Activated T-helper 9 cell treated with anti-CD3 and anti-CD28 coated beads, Interleukin-2, amount 50 U/mL, for 16 hours (primary cell): ENCODE measurements at regions not wholly inside any gene's neighbourhood (a gene's known extent, or its start where the extent isn't known, plus 50 kb on each side); places are given as distances from the start of the nearest gene placed in this dataset.
"Not testable (repeated sequence)": the region's sequence is repeated elsewhere in the genome, so short reads cannot be mapped to it uniquely, and the experiment has no call there.

Source experiments
- DNase-seq: peaks from one replicate; pipeline ENCODE4 v3.0.0-alpha.2; 2020; ENCODE audit warnings: low read depth

DNA sequence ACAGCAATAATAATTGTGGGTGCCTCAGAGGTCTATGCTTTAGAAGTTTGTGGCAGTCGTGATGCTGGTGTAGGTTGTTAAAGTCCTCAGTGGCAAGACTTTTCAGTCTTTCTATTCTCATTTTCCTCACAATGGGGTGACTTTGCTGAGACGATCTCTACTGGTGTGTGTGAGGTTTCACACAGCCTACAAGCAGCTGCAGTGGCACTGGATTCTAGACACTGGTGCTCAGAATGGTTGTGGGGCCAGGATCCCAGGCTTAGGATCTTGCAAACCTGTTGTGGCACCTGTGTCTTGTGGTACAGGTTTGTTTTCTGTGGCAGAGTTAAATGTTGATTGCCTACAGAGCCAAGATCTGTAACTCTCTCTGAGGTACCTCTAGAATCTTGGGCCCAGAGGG lies 581.2 kb downstream of the PTPRC start:
- DNase-seq, result no peak

GRCh38 chr1:199221371-199222150 lies 582.7 kb downstream of the PTPRC start:
- DNase-seq, result no peak

DNA sequence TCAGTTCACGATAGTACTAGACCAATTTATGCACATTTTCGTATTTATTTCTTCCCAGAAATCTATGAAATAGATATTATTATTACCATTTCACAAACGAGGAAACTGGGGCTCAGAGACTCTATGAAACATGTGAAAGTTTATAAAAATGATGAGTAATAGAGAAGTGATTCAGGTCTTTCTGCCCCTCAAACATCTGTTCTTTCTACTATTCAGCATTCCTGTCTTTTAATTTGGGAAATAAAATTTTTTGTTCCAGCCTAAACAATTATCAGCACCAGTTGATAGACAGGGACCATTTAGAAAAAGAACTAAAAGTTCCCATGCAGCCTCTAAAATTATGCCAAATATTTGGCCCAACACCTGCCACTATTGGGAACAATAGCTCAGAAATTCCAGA lies 585.1 kb downstream of the PTPRC start:
- DNase-seq, result no peak

GRCh38 chr1:199226163-199226562 lies 587.3 kb downstream of the PTPRC start:
- no peak for DNase-seq

- no peak for DNase-seq
Observed at GRCh38 chr1:199242147-199242546, 603.3 kb downstream of the PTPRC start.

- DNase-seq, result no peak
Observed at GRCh38 chr1:199242601-199243000, 603.8 kb downstream of the PTPRC start.

DNA sequence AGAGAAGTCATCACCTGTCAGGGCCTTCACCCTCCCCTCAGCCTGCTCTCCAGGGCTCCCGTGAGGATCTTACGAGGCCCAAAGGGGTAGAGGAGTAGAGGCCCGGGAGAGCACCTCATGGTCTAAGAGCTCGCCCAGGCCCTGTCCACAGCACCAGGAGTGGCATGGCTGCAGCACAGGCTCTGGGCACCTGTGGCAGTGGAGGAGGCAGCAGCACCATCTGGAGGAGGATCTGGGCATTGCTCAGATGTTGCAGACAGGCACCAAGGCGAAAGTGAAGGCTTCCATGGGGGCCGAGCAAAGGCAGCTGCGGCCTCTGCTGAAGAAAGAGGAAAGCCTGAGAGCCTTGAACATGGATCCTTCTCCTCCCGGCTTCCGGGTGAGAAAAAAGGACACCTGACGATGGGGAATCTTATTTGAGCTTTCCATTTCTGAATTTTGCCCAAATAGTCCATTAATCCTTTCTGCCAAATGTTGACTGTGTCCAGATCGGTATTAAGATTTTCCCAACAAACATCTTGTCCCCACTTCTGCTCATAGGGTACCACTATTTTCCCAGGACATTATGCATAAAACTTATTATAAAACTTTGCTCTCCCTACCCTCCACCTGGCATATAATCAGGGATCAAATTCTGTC lies 604.7 kb downstream of the PTPRC start:
- DNase-seq, result peak; percentile 56

DNA sequence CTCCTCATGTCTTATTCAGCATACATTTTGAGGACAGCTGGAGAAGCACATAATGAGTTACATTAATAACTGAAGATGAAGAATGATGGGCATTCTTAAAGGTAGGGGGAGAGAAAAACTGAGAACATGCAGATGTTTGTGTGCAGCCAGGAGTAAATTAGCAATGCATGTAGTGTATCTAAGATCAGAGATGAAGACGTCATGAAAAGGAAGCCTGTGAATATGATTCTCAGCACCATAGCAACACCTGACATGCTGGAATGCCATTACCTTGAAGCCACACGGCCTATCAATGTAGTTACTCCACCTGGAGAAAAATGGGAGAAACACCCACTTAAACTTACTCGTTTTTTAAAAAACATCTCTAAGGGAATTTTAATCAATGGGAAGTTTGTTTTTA lies 607.1 kb downstream of the PTPRC start:
- DNase-seq, result no peak

- no peak for DNase-seq
Observed at GRCh38 chr1:199246716-199247115, 607.9 kb downstream of the PTPRC start.

DNA sequence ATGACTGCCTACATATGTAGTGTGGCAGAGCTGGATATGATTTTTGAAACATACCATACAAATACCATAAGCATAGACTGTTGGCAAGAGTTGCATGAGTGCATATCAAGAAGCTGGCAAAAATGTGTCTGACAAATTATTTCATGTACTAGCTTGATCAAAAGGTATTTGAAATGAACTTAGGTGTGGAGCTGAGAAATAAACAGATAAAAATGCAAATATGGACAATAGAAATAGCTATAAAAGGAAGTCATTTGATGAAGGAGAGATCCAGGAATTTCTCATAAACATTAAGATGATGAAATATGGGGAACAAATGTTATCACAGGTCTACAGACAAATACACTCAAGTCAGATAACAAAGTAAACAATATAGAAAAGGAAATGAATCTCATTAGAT lies 609.1 kb downstream of the PTPRC start:
- DNase-seq, result no peak

DNA sequence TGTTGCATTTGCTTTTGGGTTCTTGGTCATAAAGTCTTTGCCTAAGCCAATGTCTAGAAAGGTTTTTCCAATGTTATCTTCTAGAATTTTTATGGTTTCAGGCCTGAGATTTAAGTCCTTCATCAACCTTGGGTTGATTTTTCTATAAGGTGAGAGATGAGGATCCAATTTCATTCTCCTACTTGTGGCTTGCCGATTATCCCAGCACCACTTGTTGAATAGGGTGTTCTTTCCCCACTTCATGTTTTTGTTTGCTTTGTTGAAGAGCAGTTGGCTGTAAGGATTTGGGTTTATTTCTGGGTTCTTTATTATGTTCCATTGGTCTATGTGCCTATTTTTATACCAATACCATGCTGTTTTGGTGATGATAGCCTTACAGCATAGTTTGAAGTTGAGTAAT lies 615.2 kb downstream of the PTPRC start:
- not testable (repeated sequence) for DNase-seq

- no peak for DNase-seq
Observed at GRCh38 chr1:199261328-199261727, 622.5 kb downstream of the PTPRC start.

DNA sequence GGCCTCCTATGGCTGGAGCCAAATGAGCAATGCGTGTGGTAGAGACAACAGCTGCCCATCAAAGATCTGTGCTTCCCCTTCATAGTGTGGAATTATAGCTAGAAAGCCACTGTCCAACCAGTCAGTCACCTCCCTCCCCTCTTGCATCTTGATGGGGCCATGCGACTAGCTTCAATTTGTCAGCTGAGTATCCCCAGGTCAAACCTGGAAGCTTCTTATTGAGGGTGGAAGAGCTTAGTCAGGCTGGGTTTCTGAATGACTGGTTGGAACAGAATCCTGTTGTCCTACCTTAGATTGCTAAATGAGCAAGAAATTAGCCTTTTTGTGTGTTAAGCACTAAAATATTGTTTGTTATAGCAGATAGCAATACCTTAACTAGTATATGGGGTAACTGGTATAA lies 625.4 kb downstream of the PTPRC start:
- no peak for DNase-seq

GRCh38 chr1:199264911-199265310 lies 626.1 kb downstream of the PTPRC start:
- no peak for DNase-seq

- DNase-seq, result no peak
Observed at GRCh38 chr1:199265319-199265718, 626.5 kb downstream of the PTPRC start.

DNA sequence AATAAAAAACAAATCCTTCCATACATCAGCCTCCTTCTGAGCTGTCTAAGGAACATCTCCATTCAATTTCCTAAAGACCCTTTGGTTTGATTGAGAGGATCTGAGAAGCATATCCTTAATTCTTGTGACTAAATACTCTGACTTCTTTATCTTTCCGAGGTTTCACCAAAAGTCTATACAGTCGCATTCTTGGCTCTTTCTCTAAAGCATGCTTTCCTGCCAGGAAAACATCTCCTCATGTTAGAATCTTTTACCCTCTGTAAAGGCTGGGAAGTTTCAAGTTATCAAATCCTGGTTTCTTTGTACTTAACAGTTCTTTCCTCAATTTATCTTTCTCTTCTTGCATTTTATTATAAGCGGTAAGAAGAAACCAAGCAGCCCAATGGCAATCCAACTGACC lies 630.4 kb downstream of the PTPRC start:
- DNase-seq, result no peak

DNA sequence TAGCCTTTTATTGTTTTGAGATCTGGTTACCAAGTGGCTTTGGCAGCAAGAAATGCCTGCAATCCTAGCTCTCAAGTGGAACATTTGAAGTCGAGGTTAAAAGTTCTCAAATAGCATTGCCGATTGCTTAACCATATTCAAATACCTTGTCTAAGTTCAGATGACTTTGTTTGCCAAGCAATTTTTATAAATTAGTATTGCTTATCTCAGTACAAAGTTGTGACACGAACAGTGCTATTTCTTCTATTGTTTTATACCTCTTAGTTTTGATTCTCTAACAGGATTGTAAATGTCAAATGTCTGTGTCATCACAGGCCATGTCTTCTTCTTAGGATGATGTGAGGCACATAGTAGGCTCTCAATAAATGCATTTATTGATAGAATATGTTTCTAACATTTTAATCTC lies 633.3 kb downstream of the PTPRC start:
- no peak for DNase-seq

GRCh38 chr1:199272628-199273086 lies 633.8 kb downstream of the PTPRC start:
- no peak for DNase-seq

DNA sequence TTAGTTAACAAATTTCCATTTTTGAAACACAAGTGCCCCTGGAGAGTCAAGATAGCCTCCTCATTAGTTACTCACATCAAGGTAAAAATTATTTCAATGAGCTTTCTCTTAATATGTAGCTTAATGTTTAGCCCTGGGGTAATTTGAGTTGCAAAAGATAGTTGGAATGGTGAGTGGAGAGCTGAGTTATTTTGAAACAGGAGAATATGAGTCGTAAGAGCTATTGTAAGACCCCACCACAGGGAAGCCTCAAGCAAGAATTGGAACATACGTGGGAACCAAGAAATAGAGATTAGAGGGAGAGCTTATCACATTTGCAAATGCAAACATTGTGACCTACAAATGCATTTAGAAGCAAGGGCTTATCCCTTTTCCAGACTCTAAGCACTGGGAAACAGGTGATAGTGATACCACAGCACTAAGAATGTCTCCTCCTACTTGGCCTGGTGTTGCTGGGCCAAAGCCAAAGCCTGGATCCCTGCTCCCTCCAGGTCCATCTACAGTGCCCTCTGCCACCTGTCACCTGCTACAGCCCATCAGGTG lies 635.1 kb downstream of the PTPRC start:
- no peak for DNase-seq

GRCh38 chr1:199279067-199279466 lies 640.2 kb downstream of the PTPRC start:
- DNase-seq, result no peak

GRCh38 chr1:199279872-199280645 lies 641.2 kb downstream of the PTPRC start:
- no peak for DNase-seq

- no peak for DNase-seq
Observed at GRCh38 chr1:199282751-199283305, 644.0 kb downstream of the PTPRC start.
